Sigmoid colon (tissue), 6 donors: ENCODE measurements at regions not wholly inside any gene's neighbourhood (a gene's known extent, or its start where the extent isn't known, plus 50 kb on each side); places are given as distances from the start of the nearest gene placed in this dataset.

Experiments used
- DNase-seq: peaks from one replicate; pipeline ENCODE4 v3.0.0-alpha.2; 2019
- H3K27ac ChIP-seq, 4 donors: fragments of 200-600 bp; sonication (generic); one replicate each; pipeline ENCODE4 v1.5.1; 2016 to 2019; ENCODE audit warnings: mild to moderate bottlenecking in 1 of 4
- H3K27me3 ChIP-seq, 3 donors: fragments of 200-600 bp; sonication (generic); one replicate each; pipeline ENCODE4 v1.5.1; 2019; ENCODE audit warnings: mild to moderate bottlenecking in 1 of 3
- H3K36me3 ChIP-seq, 4 donors: fragments of 200-600 bp; sonication (generic); one replicate each; pipeline ENCODE4 v1.5.1; 2016 to 2019
- H3K4me1 ChIP-seq, 4 donors: fragments of 200-600 bp; sonication (generic); one replicate each; pipeline ENCODE4 v1.5.1; 2017 to 2019
- H3K4me3 ChIP-seq, 4 donors: fragments of 200-600 bp; sonication (generic); one replicate each; pipeline ENCODE4 v1.5.1; 2017 to 2019; ENCODE audit warnings: mild to moderate bottlenecking in 2 of 4, moderate library complexity in 1 of 4
- H3K9me3 ChIP-seq, 4 donors: fragments of 200-600 bp in 3 of 4; sonication (generic) in 3 of 4; one replicate each; pipeline versions ENCODE4 v1.5.1 to v1.6.1; 2013 to 2019
- CTCF ChIP-seq, 4 experiments: fragments of 450-650 bp in 3 of 4; fragments of 200-600 bp in 1 of 4; IDR thresholded peaks; one replicate each; pipeline ENCODE4 v1.5.1; 2016 to 2019; ENCODE audit warnings: antibody characterized with exemption in 4 of 4, mild to moderate bottlenecking in 3 of 4, moderate library complexity in 2 of 4
- EP300 ChIP-seq, 4 donors: sonication (generic); formaldehyde crosslinking; IDR thresholded peaks; one replicate each; pipeline ENCODE4 v1.6.1; 2017; ENCODE audit warnings: antibody characterized with exemption in 4 of 4
- POLR2A ChIP-seq, 2 donors: fragments of 450-650 bp; IDR thresholded peaks; one replicate each; pipeline ENCODE4 v1.6.1; 2016; ENCODE audit warnings: antibody characterized with exemption in 2 of 2, mild to moderate bottlenecking in 2 of 2, moderate library complexity in 2 of 2
- POLR2AphosphoS5 ChIP-seq, 4 donors: sonication (generic); formaldehyde crosslinking; IDR thresholded peaks; one replicate each; pipeline ENCODE4 v1.6.1; 2017; ENCODE audit warnings: antibody characterized with exemption in 4 of 4
- WGBS, 2 donors: extraction: QIAGEN DNeasy Blood & Tissue Kit; methylation state at CpG; one replicate each; pipeline ENCODE4 v1.1.7; 2013; 5-methylcytosine and 5-hydroxymethylcytosine counted together
- intact Hi-C: fragments of 100-400 bp; cut with DNase I; formaldehyde crosslinking; loops from one replicate; pipeline ENCODE4 v1.15.1; 2023
- donor health status: healthy with polysubstance abuse.
- donor health status: healthy.

- no peak for DNase-seq
- intact Hi-C loops = no loop called here
- no peaks in the 10 kb centered on the region for H3K27me3 ChIP-seq
- TF ChIP-seq POLR2AphosphoS5 (IDR thresholded peaks at IDR 0.05) (no peak), CTCF (IDR thresholded peaks at IDR 0.05) (no peak), EP300 (IDR thresholded peaks at IDR 0.05) (no peak), POLR2A (IDR thresholded peaks at IDR 0.05) (no peak)
- H3K36me3 ChIP-seq = no peaks in the 10 kb centered on the region
- H3K27ac ChIP-seq = no peak overlapping the region
- H3K4me1 ChIP-seq = peaks cover 0 to 21% (median 15%) of the 10 kb centered on the region in 4 donors
- 91 to 93% methylated on average over 1 of the region's 1 CpG for WGBS, 2 donors
- peaks cover 0 to 10% (median 0%) of the 10 kb centered on the region in 4 donors for H3K9me3 ChIP-seq
- no peak overlapping the region for H3K4me3 ChIP-seq
Observed at GRCh38 chr6:140535511-140535910, 1161.1 kb upstream of the CITED2 start.

GRCh38 chr6:140533526-140533925 lies 1159.1 kb upstream of the CITED2 start:
- intact Hi-C loops = no loop called here
- Histone ChIP-seq H3K36me3 (no peaks in the 10 kb centered on the region), H3K9me3 (peaks cover 0 to 10% (median 0%) of the 10 kb centered on the region in 4 donors), H3K27ac (no peak overlapping the region), H3K4me1 (peaks cover 0 to 17% (median 11%) of the 10 kb centered on the region in 4 donors), H3K27me3 (no peaks in the 10 kb centered on the region), H3K4me3 (no peak overlapping the region)
- DNase-seq = no peak
- TF ChIP-seq EP300 (IDR thresholded peaks at IDR 0.05) (no peak), POLR2A (IDR thresholded peaks at IDR 0.05) (no peak), POLR2AphosphoS5 (IDR thresholded peaks at IDR 0.05) (no peak), CTCF (IDR thresholded peaks at IDR 0.05) (no peak)

- no peaks in the 10 kb centered on the region for H3K36me3 ChIP-seq
- intact Hi-C loops = no loop called here
- no peak overlapping the region for H3K4me3 ChIP-seq
- no peak for TF ChIP-seq CTCF (IDR thresholded peaks at IDR 0.05)
- no peak for TF ChIP-seq POLR2AphosphoS5 (IDR thresholded peaks at IDR 0.05)
- no peak for TF ChIP-seq EP300 (IDR thresholded peaks at IDR 0.05)
- no peak for TF ChIP-seq POLR2A (IDR thresholded peaks at IDR 0.05)
- no peak overlapping the region for H3K27ac ChIP-seq
- H3K4me1 ChIP-seq = no peaks in the 10 kb centered on the region
- 93 to 97% methylated on average over 1 of the region's 1 CpG for WGBS, 2 donors
- H3K27me3 ChIP-seq = no peaks in the 10 kb centered on the region
- no peak for DNase-seq
- H3K9me3 ChIP-seq = no peaks in the 10 kb centered on the region
Observed at GRCh38 chr6:140504776-140505175, 1130.3 kb upstream of the CITED2 start.

- H3K4me1 ChIP-seq = no peaks in the 10 kb centered on the region
- TF ChIP-seq POLR2A (IDR thresholded peaks at IDR 0.05) (no peak), EP300 (IDR thresholded peaks at IDR 0.05) (no peak), CTCF (IDR thresholded peaks at IDR 0.05) (no peak), POLR2AphosphoS5 (IDR thresholded peaks at IDR 0.05) (no peak)
- no peak for DNase-seq
- intact Hi-C loops = no loop called here
- 92 to 94% methylated on average over 3 of the region's 3 CpGs for WGBS, 2 donors
- no peaks in the 10 kb centered on the region for H3K27me3 ChIP-seq
- H3K36me3 ChIP-seq = no peaks in the 10 kb centered on the region
- no peak overlapping the region for H3K27ac ChIP-seq
- no peaks in the 10 kb centered on the region for H3K9me3 ChIP-seq
- H3K4me3 ChIP-seq = no peak overlapping the region
Observed at GRCh38 chr6:140500849-140501248, 1126.4 kb upstream of the CITED2 start.

- no peak for TF ChIP-seq POLR2AphosphoS5 (IDR thresholded peaks at IDR 0.05)
- TF ChIP-seq EP300 (IDR thresholded peaks at IDR 0.05) = no peak
- no peak for TF ChIP-seq POLR2A (IDR thresholded peaks at IDR 0.05)
- no peak for TF ChIP-seq CTCF (IDR thresholded peaks at IDR 0.05)
- WGBS, 2 donors = 89 to 96% methylated on average over 1 of the region's 1 CpG
- Histone ChIP-seq H3K36me3 (no peaks in the 10 kb centered on the region), H3K4me3 (no peak overlapping the region), H3K27ac (no peak overlapping the region), H3K4me1 (no peaks in the 10 kb centered on the region), H3K9me3 (no peaks in the 10 kb centered on the region), H3K27me3 (no peaks in the 10 kb centered on the region)
- no peak for DNase-seq
- intact Hi-C loops = no loop called here
Observed at GRCh38 chr6:140499607-140500006, 1125.2 kb upstream of the CITED2 start.
